HEK293 (cell line): ENCODE measurements at regions not wholly inside any gene's neighbourhood (a gene's known extent, or its start where the extent isn't known, plus 50 kb on each side); places are given as distances from the start of the nearest gene placed in this dataset.

Experiments
- TCF7L2 ChIP-seq: IDR thresholded peaks from 2 replicates; pipeline ENCODE4 v1.6.1; 2011; ENCODE audit warnings: low read depth, mild to moderate bottlenecking, inconsistent platforms, low read length, moderate library complexity, borderline replicate concordance
- YY1 ChIP-seq: fragments of 450-650 bp; formaldehyde crosslinking; IDR thresholded peaks from 2 replicates; pipeline ENCODE4 v1.5.1; 2018; ENCODE audit warnings: missing biosample characterization, missing genetic modification characterization
- ZNF239 ChIP-seq: fragments of 450-650 bp; formaldehyde crosslinking; IDR thresholded peaks from 2 replicates; pipeline ENCODE4 v1.5.1; 2016; ENCODE audit warnings: missing biosample characterization, missing genetic modification characterization
- ZNF529 ChIP-seq: fragments of 450-650 bp; formaldehyde crosslinking; IDR thresholded peaks from 2 replicates; pipeline ENCODE4 v1.5.1; 2017; ENCODE audit warnings: missing genetic modification characterization, missing biosample characterization; ENCODE audit not compliant: insufficient replicate concordance
- TF ChIP-seq, protein P1 (sequence below): fragments of 450-650 bp; formaldehyde crosslinking; IDR thresholded peaks from 2 replicates; pipeline ENCODE4 v1.5.1; 2016; ENCODE audit warnings: missing biosample characterization, missing genetic modification characterization, low read depth
- TF ChIP-seq, protein P2 (sequence below): fragments of 450-650 bp; formaldehyde crosslinking; IDR thresholded peaks from 2 replicates; pipeline ENCODE4 v1.5.1; 2016; ENCODE audit warnings: missing biosample characterization, missing genetic modification characterization, low read depth
- TF ChIP-seq, protein P3 (sequence below): fragments of 450-650 bp; formaldehyde crosslinking; IDR thresholded peaks from 2 replicates; pipeline ENCODE4 v1.5.1; 2016; ENCODE audit warnings: missing biosample characterization, missing genetic modification characterization
- TF ChIP-seq, protein P4 (sequence below): fragments of 450-650 bp; formaldehyde crosslinking; IDR thresholded peaks from 2 replicates; pipeline ENCODE4 v1.5.1; 2016; ENCODE audit warnings: missing biosample characterization, missing genetic modification characterization

DNA sequence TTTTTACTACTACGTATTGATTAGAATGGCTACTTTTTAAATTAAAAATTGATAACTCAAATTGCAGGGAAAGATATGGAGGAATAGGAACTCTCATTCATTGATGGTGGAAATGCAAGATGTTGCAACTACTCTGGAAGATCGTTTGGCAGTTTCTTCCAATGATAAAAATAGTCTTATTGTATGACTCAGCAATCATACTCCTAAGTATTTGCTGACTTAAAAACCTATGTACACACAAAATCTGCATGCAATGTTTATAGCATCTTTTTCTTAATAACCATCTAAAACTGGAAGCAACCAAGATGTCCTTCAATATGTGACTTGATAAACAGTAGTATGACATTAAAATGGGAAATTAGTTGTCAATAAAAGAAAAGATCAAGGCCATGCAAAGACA is 87.4 kb upstream of the LRRC3B start:
- TF ChIP-seq, protein P1, sequence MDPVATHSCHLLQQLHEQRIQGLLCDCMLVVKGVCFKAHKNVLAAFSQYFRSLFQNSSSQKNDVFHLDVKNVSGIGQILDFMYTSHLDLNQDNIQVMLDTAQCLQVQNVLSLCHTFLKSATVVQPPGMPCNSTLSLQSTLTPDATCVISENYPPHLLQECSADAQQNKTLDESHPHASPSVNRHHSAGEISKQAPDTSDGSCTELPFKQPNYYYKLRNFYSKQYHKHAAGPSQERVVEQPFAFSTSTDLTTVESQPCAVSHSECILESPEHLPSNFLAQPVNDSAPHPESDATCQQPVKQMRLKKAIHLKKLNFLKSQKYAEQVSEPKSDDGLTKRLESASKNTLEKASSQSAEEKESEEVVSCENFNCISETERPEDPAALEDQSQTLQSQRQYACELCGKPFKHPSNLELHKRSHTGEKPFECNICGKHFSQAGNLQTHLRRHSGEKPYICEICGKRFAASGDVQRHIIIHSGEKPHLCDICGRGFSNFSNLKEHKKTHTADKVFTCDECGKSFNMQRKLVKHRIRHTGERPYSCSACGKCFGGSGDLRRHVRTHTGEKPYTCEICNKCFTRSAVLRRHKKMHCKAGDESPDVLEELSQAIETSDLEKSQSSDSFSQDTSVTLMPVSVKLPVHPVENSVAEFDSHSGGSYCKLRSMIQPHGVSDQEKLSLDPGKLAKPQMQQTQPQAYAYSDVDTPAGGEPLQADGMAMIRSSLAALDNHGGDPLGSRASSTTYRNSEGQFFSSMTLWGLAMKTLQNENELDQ (tag by site-specific recombination), result no peak
- TF ChIP-seq ZNF239, result no peak
- TF ChIP-seq, protein P2, sequence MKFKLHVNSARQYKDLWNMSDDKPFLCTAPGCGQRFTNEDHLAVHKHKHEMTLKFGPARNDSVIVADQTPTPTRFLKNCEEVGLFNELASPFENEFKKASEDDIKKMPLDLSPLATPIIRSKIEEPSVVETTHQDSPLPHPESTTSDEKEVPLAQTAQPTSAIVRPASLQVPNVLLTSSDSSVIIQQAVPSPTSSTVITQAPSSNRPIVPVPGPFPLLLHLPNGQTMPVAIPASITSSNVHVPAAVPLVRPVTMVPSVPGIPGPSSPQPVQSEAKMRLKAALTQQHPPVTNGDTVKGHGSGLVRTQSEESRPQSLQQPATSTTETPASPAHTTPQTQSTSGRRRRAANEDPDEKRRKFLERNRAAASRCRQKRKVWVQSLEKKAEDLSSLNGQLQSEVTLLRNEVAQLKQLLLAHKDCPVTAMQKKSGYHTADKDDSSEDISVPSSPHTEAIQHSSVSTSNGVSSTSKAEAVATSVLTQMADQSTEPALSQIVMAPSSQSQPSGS (tag by site-specific recombination), result no peak
- TF ChIP-seq ZNF529, result no peak
- TF ChIP-seq TCF7L2, result no peak
- TF ChIP-seq, protein P3, sequence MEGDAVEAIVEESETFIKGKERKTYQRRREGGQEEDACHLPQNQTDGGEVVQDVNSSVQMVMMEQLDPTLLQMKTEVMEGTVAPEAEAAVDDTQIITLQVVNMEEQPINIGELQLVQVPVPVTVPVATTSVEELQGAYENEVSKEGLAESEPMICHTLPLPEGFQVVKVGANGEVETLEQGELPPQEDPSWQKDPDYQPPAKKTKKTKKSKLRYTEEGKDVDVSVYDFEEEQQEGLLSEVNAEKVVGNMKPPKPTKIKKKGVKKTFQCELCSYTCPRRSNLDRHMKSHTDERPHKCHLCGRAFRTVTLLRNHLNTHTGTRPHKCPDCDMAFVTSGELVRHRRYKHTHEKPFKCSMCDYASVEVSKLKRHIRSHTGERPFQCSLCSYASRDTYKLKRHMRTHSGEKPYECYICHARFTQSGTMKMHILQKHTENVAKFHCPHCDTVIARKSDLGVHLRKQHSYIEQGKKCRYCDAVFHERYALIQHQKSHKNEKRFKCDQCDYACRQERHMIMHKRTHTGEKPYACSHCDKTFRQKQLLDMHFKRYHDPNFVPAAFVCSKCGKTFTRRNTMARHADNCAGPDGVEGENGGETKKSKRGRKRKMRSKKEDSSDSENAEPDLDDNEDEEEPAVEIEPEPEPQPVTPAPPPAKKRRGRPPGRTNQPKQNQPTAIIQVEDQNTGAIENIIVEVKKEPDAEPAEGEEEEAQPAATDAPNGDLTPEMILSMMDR, result no peak
- no peak for TF ChIP-seq YY1 (tag by site-specific recombination)
- TF ChIP-seq, protein P4, sequence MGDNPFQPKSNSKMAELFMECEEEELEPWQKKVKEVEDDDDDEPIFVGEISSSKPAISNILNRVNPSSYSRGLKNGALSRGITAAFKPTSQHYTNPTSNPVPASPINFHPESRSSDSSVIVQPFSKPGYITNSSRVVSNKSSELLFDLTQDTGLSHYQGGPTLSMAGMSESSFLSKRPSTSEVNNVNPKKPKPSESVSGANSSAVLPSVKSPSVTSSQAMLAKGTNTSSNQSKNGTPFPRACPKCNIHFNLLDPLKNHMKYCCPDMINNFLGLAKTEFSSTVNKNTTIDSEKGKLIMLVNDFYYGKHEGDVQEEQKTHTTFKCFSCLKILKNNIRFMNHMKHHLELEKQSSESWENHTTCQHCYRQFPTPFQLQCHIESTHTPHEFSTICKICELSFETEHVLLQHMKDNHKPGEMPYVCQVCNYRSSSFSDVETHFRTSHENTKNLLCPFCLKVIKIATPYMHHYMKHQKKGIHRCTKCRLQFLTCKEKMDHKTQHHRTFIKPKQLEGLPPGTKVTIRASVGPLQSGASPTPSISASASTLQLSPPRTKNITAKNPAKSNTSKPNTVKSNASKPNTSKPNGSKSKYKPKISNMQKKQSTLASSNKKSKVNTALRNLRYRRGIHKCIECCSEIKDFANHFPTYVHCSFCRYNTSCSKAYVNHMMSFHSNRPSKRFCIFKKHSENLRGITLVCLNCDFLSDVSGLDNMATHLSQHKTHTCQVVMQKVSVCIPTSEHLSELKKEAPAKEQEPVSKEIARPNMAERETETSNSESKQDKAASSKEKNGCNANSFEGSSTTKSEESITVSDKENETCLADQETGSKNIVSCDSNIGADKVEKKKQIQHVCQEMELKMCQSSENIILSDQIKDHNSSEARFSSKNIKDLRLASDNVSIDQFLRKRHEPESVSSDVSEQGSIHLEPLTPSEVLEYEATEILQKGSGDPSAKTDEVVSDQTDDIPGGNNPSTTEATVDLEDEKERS, result no peak
